HUDEP-2 (cell line): ENCODE measurements at regions not wholly inside any gene's neighbourhood (a gene's known extent, or its start where the extent isn't known, plus 50 kb on each side); places are given as distances from the start of the nearest gene placed in this dataset.

Experiments
- DNase-seq, 76 experiments: peaks; one replicate each; lab custom pipeline; 2025; ENCODE audit not compliant: unreplicated experiment in 76 of 76; lab: John Stamatoyannopoulos, UW

DNA sequence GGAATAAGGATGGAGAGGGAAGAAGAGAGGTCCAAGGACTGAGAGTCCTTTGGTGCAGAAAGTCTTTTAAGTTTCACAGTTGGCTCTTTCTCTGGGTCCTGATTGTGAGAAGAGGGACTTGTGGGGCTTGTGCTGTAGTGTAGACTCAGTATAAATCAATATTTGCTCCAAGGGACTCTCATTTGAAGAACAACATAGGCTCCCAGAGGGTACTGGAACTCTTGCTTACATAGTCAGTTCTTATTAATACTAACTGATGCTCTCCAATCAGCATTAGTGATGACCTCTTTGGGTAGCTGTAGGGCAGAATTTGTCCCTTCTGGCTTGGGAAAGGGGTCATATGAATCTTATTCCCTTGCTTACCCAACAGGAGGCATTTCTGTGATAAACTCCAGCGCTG lies 62.5 kb upstream of the CXCL14 start:
- no peak for DNase-seq

DNA sequence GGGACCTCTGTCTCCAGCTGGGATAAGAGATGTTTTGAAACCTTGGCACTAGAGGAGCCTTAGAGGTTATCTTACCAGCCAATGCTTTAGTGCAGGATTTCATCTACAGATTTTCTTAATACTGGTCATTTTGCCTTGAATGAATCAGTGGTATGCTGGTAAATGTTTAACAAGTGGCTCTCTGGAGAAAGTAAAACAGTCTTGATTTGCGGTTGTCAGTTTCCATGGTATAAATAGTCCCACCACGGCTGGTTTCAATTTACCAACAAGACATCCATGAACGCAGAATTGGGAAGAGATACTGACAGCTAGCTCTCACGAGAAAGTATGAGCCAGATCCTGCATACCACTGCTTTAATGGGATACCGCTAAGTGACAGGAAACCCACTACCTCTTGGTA lies 56.7 kb upstream of the CXCL14 start:
- no peak for DNase-seq

DNA sequence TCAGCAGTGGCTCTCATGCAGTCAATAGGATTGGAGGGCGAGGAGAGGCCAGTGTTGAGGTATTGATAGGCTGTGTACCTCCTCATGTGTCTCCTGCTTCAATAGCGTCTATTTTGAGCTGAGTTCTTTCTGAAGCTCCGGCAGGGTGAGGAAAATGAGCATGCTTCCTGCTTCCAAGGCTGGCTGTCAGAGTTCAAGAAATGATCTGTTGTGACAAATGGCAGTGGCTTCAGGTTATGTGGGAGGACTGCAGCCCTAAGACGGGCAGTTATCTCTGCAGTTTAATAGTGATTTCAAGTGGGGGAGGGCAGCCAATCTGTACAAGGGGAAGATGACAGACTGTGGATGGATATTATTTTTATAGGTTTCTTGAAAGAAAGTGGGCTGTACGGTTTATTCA lies 54.0 kb upstream of the CXCL14 start:
- no peak for DNase-seq

DNA sequence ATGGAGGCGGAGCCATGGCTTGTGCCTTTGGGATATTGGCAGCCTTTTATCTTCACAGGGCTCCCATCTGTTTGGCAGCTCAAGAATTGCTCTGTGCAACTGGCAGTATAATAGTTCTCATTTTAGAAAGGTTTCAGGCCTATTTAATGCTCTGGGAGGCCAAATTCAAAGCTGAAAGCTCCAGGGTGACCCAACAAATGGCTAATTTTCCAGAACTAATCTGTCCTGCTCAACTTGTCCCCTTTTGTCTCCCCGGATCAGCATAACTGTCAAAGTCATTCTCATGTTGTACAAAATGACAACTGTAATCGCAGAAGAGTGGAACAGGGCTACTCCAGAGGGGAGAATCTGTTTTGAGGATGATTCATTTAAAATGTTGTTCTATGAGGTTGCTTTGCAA lies 52.6 kb upstream of the CXCL14 start:
- DNase-seq, result no peak

DNA sequence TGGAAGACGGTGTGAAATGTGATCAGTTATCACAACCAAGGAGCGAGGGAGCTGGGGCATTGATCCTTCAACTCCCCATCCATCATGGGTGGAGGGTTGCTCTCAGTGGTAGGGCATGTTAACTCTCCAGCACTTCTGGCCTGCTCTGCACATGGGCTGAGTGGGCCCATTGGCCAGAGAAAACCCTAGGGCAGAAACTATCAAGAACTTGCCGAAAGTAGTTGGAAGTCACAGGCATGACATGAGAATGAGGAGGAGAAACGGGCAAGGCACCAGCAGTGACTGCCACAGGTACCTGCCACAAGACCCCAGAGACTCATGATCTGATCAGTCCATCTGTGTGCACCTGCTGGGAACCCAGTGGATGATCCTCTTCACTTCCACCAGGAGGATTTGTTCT lies 50.9 kb upstream of the CXCL14 start:
- DNase-seq, result no peak

DNA sequence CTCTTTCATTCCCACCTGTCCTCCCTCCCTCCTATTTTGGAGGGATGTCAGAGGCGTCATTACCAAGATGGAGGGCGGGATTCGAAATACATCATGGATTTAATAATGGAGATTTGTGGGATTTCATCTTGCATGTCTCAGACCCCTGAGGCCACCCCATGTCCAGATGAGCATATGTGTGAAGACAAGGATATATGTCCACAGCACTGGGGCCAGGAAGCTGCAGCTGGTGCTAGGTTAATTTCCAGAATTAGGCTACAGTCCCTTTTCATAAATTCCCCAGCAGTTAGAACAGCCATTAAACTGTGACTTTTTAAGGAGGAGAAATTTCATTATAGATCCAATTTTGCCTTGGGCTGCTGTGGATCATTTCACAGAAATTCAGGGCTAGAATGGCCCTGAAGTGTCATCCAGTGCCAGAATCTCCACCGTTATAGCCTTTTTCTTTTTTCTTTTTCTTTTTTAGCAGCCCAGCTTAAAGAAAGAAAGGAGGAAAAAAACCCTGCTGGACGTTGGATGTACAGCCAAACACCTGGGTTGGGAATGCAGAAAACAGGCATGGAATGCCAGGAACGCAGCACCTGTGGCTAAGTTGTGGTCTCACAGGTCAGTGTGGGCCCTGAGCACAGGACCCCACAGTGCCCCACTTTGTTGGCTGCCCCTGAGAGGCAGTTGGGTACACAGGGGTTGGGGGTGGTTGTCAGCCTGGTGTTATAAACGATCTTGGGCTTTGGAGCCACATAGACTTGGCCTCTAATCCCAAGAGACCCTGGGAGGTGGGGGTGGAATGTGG lies 50.2 kb upstream of the CXCL14 start:
- no peak for DNase-seq
